Muscle layer of duodenum (tissue), 2 donors: ENCODE measurements at regions not wholly inside any gene's neighbourhood (a gene's known extent, or its start where the extent isn't known, plus 50 kb on each side); places are given as distances from the start of the nearest gene placed in this dataset.
A peak's percentile ranks its signal among the peaks of the same experiment; 100 is the strongest.
"Not testable (repeated sequence)": the region's sequence is repeated elsewhere in the genome, so short reads cannot be mapped to it uniquely, and the experiment has no call there.

ENCODE experiments used
- H3K27ac ChIP-seq: one replicate; pipeline ENCODE4 v1.7.0; 2013; ENCODE audit warnings: mild to moderate bottlenecking, low read length
- H3K27me3 ChIP-seq: one replicate; pipeline ENCODE4 v1.7.0; 2013; ENCODE audit warnings: low read depth, mild to moderate bottlenecking, control low read depth, low read length
- H3K36me3 ChIP-seq, 2 donors: one replicate each; pipeline ENCODE4 v1.7.0; 2013; ENCODE audit warnings: low read length in 2 of 2, control low read depth in 1 of 2, mild to moderate bottlenecking in 1 of 2; ENCODE audit not compliant: insufficient read depth in 2 of 2, control insufficient read depth in 1 of 2
- H3K4me1 ChIP-seq, 2 donors: one replicate each; pipeline ENCODE4 v1.7.0; 2013; ENCODE audit warnings: low read length in 2 of 2, mild to moderate bottlenecking in 2 of 2, control low read depth in 1 of 2, moderate library complexity in 1 of 2; ENCODE audit not compliant: insufficient read depth in 2 of 2, control insufficient read depth in 1 of 2
- H3K4me3 ChIP-seq, 2 donors: one replicate each; pipeline ENCODE4 v1.7.0; 2013; ENCODE audit warnings: low read length in 2 of 2, low read depth in 1 of 2, mild to moderate bottlenecking in 1 of 2
- H3K9me3 ChIP-seq, 2 donors: one replicate each; pipeline ENCODE4 v1.7.0; 2013; ENCODE audit warnings: low read length in 2 of 2, control low read depth in 1 of 2, mild to moderate bottlenecking in 1 of 2; ENCODE audit not compliant: control insufficient read depth in 1 of 2
- donor health status: healthy.

GRCh38 chr15:22684786-22685185 lies 101.7 kb upstream of the NIPA1 start:
- not testable (repeated sequence) for H3K4me1 ChIP-seq, H3K9me3 ChIP-seq, H3K27me3 ChIP-seq, H3K4me3 ChIP-seq, H3K36me3 ChIP-seq, H3K27ac ChIP-seq

GRCh38 chr15:22699881-22700280 lies 86.6 kb upstream of the NIPA1 start:
- H3K27ac ChIP-seq, H3K36me3 ChIP-seq, H3K4me3 ChIP-seq: not testable (repeated sequence)

GRCh38 chr15:22710831-22711341 lies 75.6 kb upstream of the NIPA1 start:
- not testable (repeated sequence) for H3K27me3 ChIP-seq, H3K4me3 ChIP-seq, H3K27ac ChIP-seq, H3K9me3 ChIP-seq, H3K36me3 ChIP-seq, H3K4me1 ChIP-seq

More at GRCh38 chr15:22699881-22700280, 86.6 kb upstream of the NIPA1 start:
- not testable (repeated sequence) for H3K9me3 ChIP-seq, H3K27me3 ChIP-seq, H3K4me1 ChIP-seq

GRCh38 chr15:22713933-22714332 lies 72.5 kb upstream of the NIPA1 start:
- not testable (repeated sequence) for H3K36me3 ChIP-seq, H3K27ac ChIP-seq, H3K9me3 ChIP-seq, H3K27me3 ChIP-seq, H3K4me1 ChIP-seq
- H3K4me3 ChIP-seq, result peak overlapping the region in 1 of 2 donors; percentile 52

- not testable (repeated sequence) for H3K27ac ChIP-seq, H3K36me3 ChIP-seq, H3K27me3 ChIP-seq, H3K4me1 ChIP-seq, H3K9me3 ChIP-seq
- H3K4me3 ChIP-seq, result peak overlapping the region in 1 of 2 donors; percentile 52
Observed at GRCh38 chr15:22714358-22715132, 71.9 kb upstream of the NIPA1 start.

GRCh38 chr15:22715133-22715845 lies 71.2 kb upstream of the NIPA1 start:
- not testable (repeated sequence) for H3K27me3 ChIP-seq, H3K27ac ChIP-seq, H3K9me3 ChIP-seq, H3K36me3 ChIP-seq, H3K4me1 ChIP-seq
- H3K4me3 ChIP-seq, result peak overlapping the region in 1 of 2 donors; percentile 52

- H3K9me3 ChIP-seq, H3K36me3 ChIP-seq, H3K27me3 ChIP-seq, H3K27ac ChIP-seq, H3K4me1 ChIP-seq, H3K4me3 ChIP-seq: not testable (repeated sequence)
Observed at GRCh38 chr15:22719980-22720379, 66.5 kb upstream of the NIPA1 start.

GRCh38 chr15:22726104-22726503 lies 60.3 kb upstream of the NIPA1 start:
- H3K4me1 ChIP-seq, H3K27ac ChIP-seq, H3K4me3 ChIP-seq, H3K36me3 ChIP-seq, H3K9me3 ChIP-seq, H3K27me3 ChIP-seq: not testable (repeated sequence)

GRCh38 chr15:22735067-22735466 lies 51.4 kb upstream of the NIPA1 start:
- H3K4me3 ChIP-seq, H3K36me3 ChIP-seq, H3K9me3 ChIP-seq, H3K27me3 ChIP-seq, H3K4me1 ChIP-seq, H3K27ac ChIP-seq: not testable (repeated sequence)

GRCh38 chr15:22735781-22736180 lies 50.7 kb upstream of the NIPA1 start:
- H3K9me3 ChIP-seq, result no peaks in the 10 kb centered on the region
- no peaks in the 10 kb centered on the region for H3K4me1 ChIP-seq
- no peak overlapping the region for H3K27ac ChIP-seq
- no peaks in the 10 kb centered on the region for H3K36me3 ChIP-seq
- H3K27me3 ChIP-seq, result no peaks in the 10 kb centered on the region
- H3K4me3 ChIP-seq, result no peak overlapping the region

- H3K27ac ChIP-seq, H3K27me3 ChIP-seq, H3K4me3 ChIP-seq: not testable (repeated sequence)
Observed at GRCh38 chr15:22736200-22736599, 50.2 kb upstream of the NIPA1 start.

More at GRCh38 chr15:22736200-22736599, 50.2 kb upstream of the NIPA1 start:
- H3K9me3 ChIP-seq, H3K4me1 ChIP-seq, H3K36me3 ChIP-seq: not testable (repeated sequence)
